HepG2 (cell line): ENCODE measurements at regions not wholly inside any gene's neighbourhood (a gene's known extent, or its start where the extent isn't known, plus 50 kb on each side); places are given as distances from the start of the nearest gene placed in this dataset.

Source experiments
- ATAC-seq: fragments of 200-7000 bp; cut with Tn5 transposase; 3 replicates; pipeline ENCODE4 v1.9.1; 2020; ENCODE audit warnings: mild to moderate bottlenecking, moderate library complexity
- BruUV-seq: library from RNA; stranded (reverse); fragments of 400-500 nt; replicated peaks from 2 replicates; lab custom pipeline; 2021; lab: Mats Ljungman, UMichigan
- CTCF ChIA-PET: fragments of 300-600 bp; formaldehyde crosslinking; extraction: SDS; loops from one replicate; lab custom pipeline; 2021; ENCODE audit warnings: low total read pairs, inconsistent platforms, low intra/inter-chr PET ratio; lab: Yijun Ruan, JAX
- POLR2A ChIA-PET: fragments of 350-600 bp; sonication (Branson Sonifier 250); formaldehyde crosslinking; loops from one replicate; lab custom pipeline; 2020; ENCODE audit warnings: antibody characterized with exemption, inconsistent platforms; lab: Yijun Ruan, JAX
- DNase-seq: peaks from one replicate; pipeline ENCODE4 v3.0.0-alpha.2; 2015; ENCODE audit warnings: low spot score
- FAIRE-seq: peaks from 3 replicates; lab custom pipeline; 2011; peaks lifted over from hg19 to GRCh38; lab: Jason Lieb, UNC
- H2AFZ ChIP-seq: one replicate; pipeline ENCODE4 v1.6.1; 2011; ENCODE audit warnings: low read length, inconsistent platforms
- H3K27ac ChIP-seq: fragments of 300-600 bp; 3 replicates; pipeline ENCODE4 v1.8.0; 2011; ENCODE audit warnings: mixed run types, mild to moderate bottlenecking, mixed read lengths, low read length, inconsistent platforms; ENCODE audit not compliant: insufficient read depth; ENCODE audit errors: extremely low read length
- H3K27me3 ChIP-seq, 2 experiments: fragments of 200-600 bp in 1 of 2; 2 replicates in 1 of 2; 3 replicates in 1 of 2; pipeline versions ENCODE4 v1.6.0 to v1.8.0; 2011; ENCODE audit warnings: low read length in 2 of 2, mild to moderate bottlenecking in 2 of 2, moderate library complexity in 2 of 2, inconsistent platforms in 1 of 2; ENCODE audit not compliant: insufficient read depth in 2 of 2, control insufficient read depth in 1 of 2
- H3K36me3 ChIP-seq, 2 experiments: fragments of 200-600 bp in 1 of 2; replicated peaks in 1 of 2; 2 replicates in 1 of 2; 3 replicates in 1 of 2; pipeline versions ENCODE4 v1.5.1 to v1.8.0; 2011; ENCODE audit warnings: low read length in 2 of 2, inconsistent platforms in 1 of 2; ENCODE audit not compliant: insufficient read depth in 2 of 2, control insufficient read depth in 1 of 2
- H3K4me1 ChIP-seq: 2 replicates; pipeline ENCODE4 v1.5.1; 2012; ENCODE audit warnings: low read length, inconsistent platforms; ENCODE audit not compliant: insufficient read depth
- H3K4me2 ChIP-seq: 2 replicates; pipeline ENCODE4 v1.6.0; 2011; ENCODE audit warnings: low read depth, low read length, inconsistent platforms
- H3K4me3 ChIP-seq, 3 experiments: fragments of 200-600 bp in 1 of 3; sonication (generic), shearing (Covaris generic) in 1 of 3; replicated peaks in 1 of 3; 2 replicates each; pipeline ENCODE4 v1.5.1; 2011 to 2016; ENCODE audit warnings: low read length in 3 of 3, inconsistent platforms in 2 of 3, low read depth in 2 of 3, mild to moderate bottlenecking in 2 of 3, control low read depth in 1 of 3, mixed read lengths in 1 of 3; ENCODE audit not compliant: insufficient read depth in 1 of 3
- H3K79me2 ChIP-seq: one replicate; pipeline ENCODE4 v1.6.1; 2011; ENCODE audit warnings: low read length, inconsistent platforms; ENCODE audit not compliant: insufficient read depth
- H3K9ac ChIP-seq: 2 replicates; pipeline ENCODE4 v1.6.0; 2011; ENCODE audit warnings: mild to moderate bottlenecking, low read depth, low read length, inconsistent platforms; ENCODE audit not compliant: insufficient read depth
- H3K9me3 ChIP-seq: 2 replicates; pipeline ENCODE4 v1.5.1; 2012; ENCODE audit warnings: mild to moderate bottlenecking, low read length
- H4K20me1 ChIP-seq: 2 replicates; pipeline ENCODE4 v1.6.0; 2011; ENCODE audit warnings: inconsistent platforms, mild to moderate bottlenecking, low read length, moderate library complexity; ENCODE audit not compliant: insufficient read depth
- ATRX ChIP-seq: sonication (generic); formaldehyde crosslinking; IDR thresholded peaks from 2 replicates; pipeline ENCODE4 v1.4.0; 2020; ENCODE audit warnings: missing genetic modification reagents, borderline replicate concordance
- BCL6 ChIP-seq: IDR thresholded peaks from 2 replicates; pipeline ENCODE4 v1.6.1; 2016; ENCODE audit warnings: missing genetic modification reagents, missing compliant biosample characterization
- MIXL1 ChIP-seq: IDR thresholded peaks from 2 replicates; pipeline ENCODE4 v1.6.1; 2016
- NCOA5 ChIP-seq: sonication (generic); formaldehyde crosslinking; IDR thresholded peaks from 2 replicates; pipeline ENCODE4 v1.4.0; 2020; ENCODE audit warnings: missing genetic modification reagents
- SMARCE1 ChIP-seq: fragments of 450-650 bp; IDR thresholded peaks from 2 replicates; pipeline ENCODE4 v1.6.1; 2017; ENCODE audit warnings: borderline replicate concordance
- ZBTB1 ChIP-seq: sonication (generic); formaldehyde crosslinking; IDR thresholded peaks from 2 replicates; pipeline ENCODE4 v1.4.0; 2020; ENCODE audit warnings: missing genetic modification reagents, borderline replicate concordance
- ZMYM2 ChIP-seq: sonication (generic); formaldehyde crosslinking; IDR thresholded peaks from 2 replicates; pipeline ENCODE4 v1.8.0; 2022; ENCODE audit warnings: mild to moderate bottlenecking, missing genetic modification reagents
- ZNF24 ChIP-seq: fragments of 450-650 bp; IDR thresholded peaks from 2 replicates; pipeline ENCODE4 v1.6.1; 2017; ENCODE audit warnings: antibody characterized with exemption, mild to moderate bottlenecking
- ZNF274 ChIP-seq: sonication (generic); formaldehyde crosslinking; IDR thresholded peaks from 2 replicates; pipeline ENCODE4 v1.5.1; 2020; ENCODE audit warnings: mild to moderate bottlenecking, missing genetic modification reagents
- ZNF3 ChIP-seq: IDR thresholded peaks from 2 replicates; pipeline ENCODE4 v1.7.0; 2017; ENCODE audit warnings: inconsistent platforms
- ZNF550 ChIP-seq: sonication (generic); formaldehyde crosslinking; IDR thresholded peaks from 2 replicates; pipeline ENCODE4 v1.4.0; 2020; ENCODE audit warnings: mild to moderate bottlenecking, missing genetic modification reagents, borderline replicate concordance
- ZNF562 ChIP-seq: sonication (generic); formaldehyde crosslinking; IDR thresholded peaks from 2 replicates; pipeline ENCODE4 v1.8.0; 2022; ENCODE audit warnings: missing genetic modification reagents, borderline replicate concordance
- in situ Hi-C: cut with HindIII; loops from 2 replicates; pipeline ENCODE4 v1.10.0; 2017; ENCODE audit warnings: low pct_unique_long_range_greater_than_20kb; ENCODE audit not compliant: extremely low pct_ligation_motif_present
- intact Hi-C: fragments of 100-400 bp; cut with micrococcal nuclease; formaldehyde crosslinking; loops from one replicate; pipeline ENCODE4 v1.10.0; 2022; ENCODE audit not compliant: unreplicated experiment
- TF ChIP-seq, protein P1 (sequence below): sonication (generic); formaldehyde crosslinking; IDR thresholded peaks from 2 replicates; pipeline ENCODE4 v1.5.0; 2020; ENCODE audit warnings: mild to moderate bottlenecking, missing genetic modification reagents
- TF ChIP-seq, protein P2 (sequence below): IDR thresholded peaks from 2 replicates; pipeline ENCODE4 v1.6.1; 2016
- TF ChIP-seq, protein P3 (sequence below): sonication (generic); formaldehyde crosslinking; conservative IDR thresholded peaks from 2 replicates; pipeline ENCODE4 v1.8.0; 2022; ENCODE audit warnings: missing genetic modification reagents
- TF ChIP-seq, protein P4 (sequence below): sonication (generic); formaldehyde crosslinking; IDR thresholded peaks from 2 replicates; pipeline ENCODE4 v1.4.0; 2020; ENCODE audit warnings: missing genetic modification reagents

DNA sequence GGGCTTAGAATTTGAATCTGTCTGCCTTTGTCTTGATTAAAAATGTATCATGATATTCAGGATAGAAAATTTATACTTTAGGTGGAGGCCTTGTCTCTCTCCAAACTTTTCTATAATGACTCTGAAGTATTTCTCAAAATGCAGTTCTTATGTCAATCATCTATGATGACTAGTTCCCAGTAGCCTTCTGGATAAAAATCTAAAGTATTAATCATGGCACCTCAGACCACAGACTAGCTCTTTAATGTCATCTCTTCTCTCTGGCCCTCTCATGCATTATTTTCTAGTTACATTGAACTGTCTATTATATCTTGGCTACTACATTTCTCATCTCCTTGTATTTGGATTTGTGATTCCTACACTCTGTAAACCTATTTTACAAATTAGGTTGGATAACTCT, 96.9 kb downstream of the ZPLD1 start:
- BruUV-seq = no TSS peak
- CTCF ChIA-PET = no interaction called here
- Histone ChIP-seq H3K79me2 (no peaks in the 10 kb centered on the region), H2AFZ (no peak overlapping the region), H3K9me3 (no peaks in the 10 kb centered on the region), H3K36me3 (no peaks in the 10 kb centered on the region), H4K20me1 (no peaks in the 10 kb centered on the region), H3K4me2 (no peak overlapping the region), H3K9ac (no peak overlapping the region), H3K27me3 (no peaks in the 10 kb centered on the region), H3K4me3 (no peak overlapping the region), H3K27ac (no peak overlapping the region), H3K4me1 (no peaks in the 10 kb centered on the region)
- POLR2A ChIA-PET = no interaction called here
- no peak for ATAC-seq
- in situ Hi-C loops (loop anchor here (5.0 to 10.0 kb wide), 2 partner anchors 294 to 727 kb away; no protein-coding TSS in a partner anchor), intact Hi-C loops (no loop called here)
- FAIRE-seq = no peak
- no peak for DNase-seq
- TF ChIP-seq ZNF550 (CRISPR knock-in tag) (no peak), ZMYM2 (CRISPR knock-in tag) (no peak), NCOA5 (no peak), ZNF274 (no peak), ATRX (CRISPR knock-in tag) (no peak), SMARCE1 (no peak), MIXL1 (no peak), ZNF562 (CRISPR knock-in tag) (no peak), BCL6 (CRISPR knock-in tag) (no peak), ZNF3 (CRISPR knock-in tag) (no peak), ZNF24 (no peak), ZBTB1 (CRISPR knock-in tag) (no peak)
- TF ChIP-seq, protein P1, sequence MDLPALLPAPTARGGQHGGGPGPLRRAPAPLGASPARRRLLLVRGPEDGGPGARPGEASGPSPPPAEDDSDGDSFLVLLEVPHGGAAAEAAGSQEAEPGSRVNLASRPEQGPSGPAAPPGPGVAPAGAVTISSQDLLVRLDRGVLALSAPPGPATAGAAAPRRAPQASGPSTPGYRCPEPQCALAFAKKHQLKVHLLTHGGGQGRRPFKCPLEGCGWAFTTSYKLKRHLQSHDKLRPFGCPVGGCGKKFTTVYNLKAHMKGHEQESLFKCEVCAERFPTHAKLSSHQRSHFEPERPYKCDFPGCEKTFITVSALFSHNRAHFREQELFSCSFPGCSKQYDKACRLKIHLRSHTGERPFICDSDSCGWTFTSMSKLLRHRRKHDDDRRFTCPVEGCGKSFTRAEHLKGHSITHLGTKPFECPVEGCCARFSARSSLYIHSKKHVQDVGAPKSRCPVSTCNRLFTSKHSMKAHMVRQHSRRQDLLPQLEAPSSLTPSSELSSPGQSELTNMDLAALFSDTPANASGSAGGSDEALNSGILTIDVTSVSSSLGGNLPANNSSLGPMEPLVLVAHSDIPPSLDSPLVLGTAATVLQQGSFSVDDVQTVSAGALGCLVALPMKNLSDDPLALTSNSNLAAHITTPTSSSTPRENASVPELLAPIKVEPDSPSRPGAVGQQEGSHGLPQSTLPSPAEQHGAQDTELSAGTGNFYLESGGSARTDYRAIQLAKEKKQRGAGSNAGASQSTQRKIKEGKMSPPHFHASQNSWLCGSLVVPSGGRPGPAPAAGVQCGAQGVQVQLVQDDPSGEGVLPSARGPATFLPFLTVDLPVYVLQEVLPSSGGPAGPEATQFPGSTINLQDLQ (CRISPR knock-in tag) = no peak
- TF ChIP-seq, protein P2, sequence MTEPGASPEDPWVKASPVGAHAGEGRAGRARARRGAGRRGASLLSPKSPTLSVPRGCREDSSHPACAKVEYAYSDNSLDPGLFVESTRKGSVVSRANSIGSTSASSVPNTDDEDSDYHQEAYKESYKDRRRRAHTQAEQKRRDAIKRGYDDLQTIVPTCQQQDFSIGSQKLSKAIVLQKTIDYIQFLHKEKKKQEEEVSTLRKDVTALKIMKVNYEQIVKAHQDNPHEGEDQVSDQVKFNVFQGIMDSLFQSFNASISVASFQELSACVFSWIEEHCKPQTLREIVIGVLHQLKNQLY (CRISPR knock-in tag) = no peak
- TF ChIP-seq, protein P3, sequence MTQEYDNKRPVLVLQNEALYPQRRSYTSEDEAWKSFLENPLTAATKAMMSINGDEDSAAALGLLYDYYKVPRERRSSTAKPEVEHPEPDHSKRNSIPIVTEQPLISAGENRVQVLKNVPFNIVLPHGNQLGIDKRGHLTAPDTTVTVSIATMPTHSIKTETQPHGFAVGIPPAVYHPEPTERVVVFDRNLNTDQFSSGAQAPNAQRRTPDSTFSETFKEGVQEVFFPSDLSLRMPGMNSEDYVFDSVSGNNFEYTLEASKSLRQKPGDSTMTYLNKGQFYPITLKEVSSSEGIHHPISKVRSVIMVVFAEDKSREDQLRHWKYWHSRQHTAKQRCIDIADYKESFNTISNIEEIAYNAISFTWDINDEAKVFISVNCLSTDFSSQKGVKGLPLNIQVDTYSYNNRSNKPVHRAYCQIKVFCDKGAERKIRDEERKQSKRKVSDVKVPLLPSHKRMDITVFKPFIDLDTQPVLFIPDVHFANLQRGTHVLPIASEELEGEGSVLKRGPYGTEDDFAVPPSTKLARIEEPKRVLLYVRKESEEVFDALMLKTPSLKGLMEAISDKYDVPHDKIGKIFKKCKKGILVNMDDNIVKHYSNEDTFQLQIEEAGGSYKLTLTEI = no peak
- TF ChIP-seq, protein P4, sequence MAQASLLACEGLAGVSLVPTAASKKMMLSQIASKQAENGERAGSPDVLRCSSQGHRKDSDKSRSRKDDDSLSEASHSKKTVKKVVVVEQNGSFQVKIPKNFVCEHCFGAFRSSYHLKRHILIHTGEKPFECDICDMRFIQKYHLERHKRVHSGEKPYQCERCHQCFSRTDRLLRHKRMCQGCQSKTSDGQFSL = no peak
